Neural cell (in vitro differentiated cells): ENCODE measurements at regions not wholly inside any gene's neighbourhood (a gene's known extent, or its start where the extent isn't known, plus 50 kb on each side); places are given as distances from the start of the nearest gene placed in this dataset.

Experiments used
- CTCF ChIP-seq: fragments of 450-650 bp; IDR thresholded peaks from 2 replicates; pipeline ENCODE4 v1.5.1; 2014; ENCODE audit warnings: antibody characterized with exemption, mild to moderate bottlenecking, moderate library complexity; ENCODE audit not compliant: poor library complexity, severe bottlenecking
- EP300 ChIP-seq: fragments of 450-650 bp; conservative IDR thresholded peaks from 2 replicates; pipeline ENCODE4 v1.6.1; 2014; ENCODE audit warnings: antibody characterized with exemption, mild to moderate bottlenecking, moderate library complexity; ENCODE audit not compliant: poor library complexity, severe bottlenecking
- EZH2 ChIP-seq: fragments of 200-600, 300-800 bp; shearing (Covaris generic), sonication (generic); IDR thresholded peaks from 2 replicates; pipeline ENCODE4 v1.6.1; 2014; ENCODE audit warnings: antibody characterized with exemption, low read length, borderline replicate concordance, mild to moderate bottlenecking; ENCODE audit not compliant: insufficient read depth, poor library complexity, severe bottlenecking
- MXI1 ChIP-seq: fragments of 450-650 bp; conservative IDR thresholded peaks from 2 replicates; pipeline ENCODE4 v1.6.1; 2014; ENCODE audit warnings: antibody characterized with exemption, mild to moderate bottlenecking; ENCODE audit not compliant: poor library complexity, severe bottlenecking
- POLR2AphosphoS5 ChIP-seq: IDR thresholded peaks from 2 replicates; pipeline ENCODE4 v1.6.1; 2012
- RAD21 ChIP-seq: fragments of 450-650 bp; conservative IDR thresholded peaks from 2 replicates; pipeline ENCODE4 v1.6.1; 2014; ENCODE audit warnings: antibody characterized with exemption, mild to moderate bottlenecking, moderate library complexity
- REST ChIP-seq: IDR thresholded peaks from 2 replicates; pipeline ENCODE4 v1.6.1; 2012; ENCODE audit warnings: borderline replicate concordance
- SMC3 ChIP-seq: fragments of 450-650 bp; conservative IDR thresholded peaks from 2 replicates; pipeline ENCODE4 v1.6.1; 2014; ENCODE audit warnings: antibody characterized with exemption, mild to moderate bottlenecking, moderate library complexity; ENCODE audit not compliant: poor library complexity
- TAF1 ChIP-seq: IDR thresholded peaks from 2 replicates; pipeline ENCODE4 v1.6.1; 2012; ENCODE audit warnings: low read depth

GRCh38 chr11:27865105-27865504 is 164.8 kb upstream of the BDNF start:
- no peak for TF ChIP-seq EZH2
- no peak for TF ChIP-seq POLR2AphosphoS5
- no peak for TF ChIP-seq CTCF
- TF ChIP-seq TAF1 = no peak
- TF ChIP-seq EP300 = no peak
- TF ChIP-seq REST = no peak
- TF ChIP-seq MXI1 = no peak
- TF ChIP-seq SMC3 = no peak
- TF ChIP-seq RAD21 = no peak
